ENCODE measurements at regions not wholly inside any gene's neighbourhood (a gene's known extent, or its start where the extent isn't known, plus 50 kb on each side); places are given as distances from the start of the nearest gene placed in this dataset.

DNA sequence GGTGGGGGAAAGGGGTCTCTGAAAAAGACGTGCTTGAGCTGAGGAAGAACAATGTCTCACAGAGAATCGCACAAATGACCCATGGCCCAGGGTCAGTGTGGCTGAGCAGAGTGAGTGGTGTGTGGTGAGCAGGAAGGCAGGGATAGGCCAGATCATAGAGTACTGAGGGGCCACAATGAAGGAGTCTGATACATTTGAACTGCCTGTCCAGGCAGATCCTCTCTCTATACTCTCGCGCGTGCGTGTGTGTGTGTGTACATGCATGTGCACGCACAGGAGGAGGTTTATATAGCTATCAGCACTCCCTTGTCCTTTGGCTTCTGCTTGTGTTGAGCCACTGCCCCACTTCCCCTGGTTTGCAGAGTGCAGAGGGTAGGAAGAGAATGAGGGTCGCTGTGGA lies 294.0 kb downstream of the ZNF608 start:
- no peaks in the 10 kb centered on the region for H3K79me2 ChIP-seq (ENCODE audit: insufficient read depth)
- no peak overlapping the region for H2AFZ ChIP-seq (ENCODE audit: low read depth)
- no peaks in the 10 kb centered on the region; a peak in 2 of 4 replicates for H3K4me1 ChIP-seq (ENCODE audit: control insufficient read depth in 1 of 2, insufficient read depth in 2 of 2, low read depth in 1 of 2, low read length in 1 of 2)
- no peak overlapping the region for H3K4me3 ChIP-seq (ENCODE audit: low read depth in 2 of 2, low read length in 1 of 2)
- CTCF ChIA-PET, result no interaction called here
- no peak overlapping the region for H3K4me2 ChIP-seq
- POLR2A ChIA-PET, result no interaction called here
- H3K9me3 ChIP-seq, result no peaks in the 10 kb centered on the region
- no peaks in the 10 kb centered on the region for H3K9me2 ChIP-seq
- no peak overlapping the region for H3K9ac ChIP-seq
- DNase-seq, result no peak
- no peaks in the 10 kb centered on the region for H3K36me3 ChIP-seq (replicated peaks in 1 of 2; ENCODE audit: control insufficient read depth in 1 of 2, insufficient read depth in 2 of 2, low read length in 1 of 2)
- H3K27me3 ChIP-seq (ENCODE audit: insufficient read depth), result no peaks in the 10 kb centered on the region
- WGBS (ENCODE audit: low lambda C conversion rate), result 59% methylated on average over 3 of the region's 8 CpGs
- no peak for TF ChIP-seq FOSL2 (IDR thresholded peaks at IDR 0.05; ENCODE audit: borderline replicate concordance, low read depth)
- TF ChIP-seq, protein P1, sequence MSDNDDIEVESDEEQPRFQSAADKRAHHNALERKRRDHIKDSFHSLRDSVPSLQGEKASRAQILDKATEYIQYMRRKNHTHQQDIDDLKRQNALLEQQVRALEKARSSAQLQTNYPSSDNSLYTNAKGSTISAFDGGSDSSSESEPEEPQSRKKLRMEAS (IDR thresholded peaks at IDR 0.05; ENCODE audit: low read depth), result no peak
- TF ChIP-seq SIN3A (IDR thresholded peaks at IDR 0.05; ENCODE audit: borderline replicate concordance, low read depth, low read length), result no peak
- TF ChIP-seq PBX3 (IDR thresholded peaks at IDR 0.05), result no peak
- TF ChIP-seq EZH2phosphoT487 (IDR thresholded peaks at IDR 0.05; ENCODE audit: borderline replicate concordance, low read depth), result no peak
- TF ChIP-seq ELF1 (IDR thresholded peaks at IDR 0.05), result no peak
- TF ChIP-seq RCOR1 (IDR thresholded peaks at IDR 0.05; ENCODE audit: low read length), result no peak
- no peak for TF ChIP-seq MXI1 (IDR thresholded peaks at IDR 0.05; ENCODE audit: low read depth, low read length)
- no peak for TF ChIP-seq FOXJ3 (CRISPR knock-in tag; IDR thresholded peaks at IDR 0.05)
- TF ChIP-seq, protein P2, sequence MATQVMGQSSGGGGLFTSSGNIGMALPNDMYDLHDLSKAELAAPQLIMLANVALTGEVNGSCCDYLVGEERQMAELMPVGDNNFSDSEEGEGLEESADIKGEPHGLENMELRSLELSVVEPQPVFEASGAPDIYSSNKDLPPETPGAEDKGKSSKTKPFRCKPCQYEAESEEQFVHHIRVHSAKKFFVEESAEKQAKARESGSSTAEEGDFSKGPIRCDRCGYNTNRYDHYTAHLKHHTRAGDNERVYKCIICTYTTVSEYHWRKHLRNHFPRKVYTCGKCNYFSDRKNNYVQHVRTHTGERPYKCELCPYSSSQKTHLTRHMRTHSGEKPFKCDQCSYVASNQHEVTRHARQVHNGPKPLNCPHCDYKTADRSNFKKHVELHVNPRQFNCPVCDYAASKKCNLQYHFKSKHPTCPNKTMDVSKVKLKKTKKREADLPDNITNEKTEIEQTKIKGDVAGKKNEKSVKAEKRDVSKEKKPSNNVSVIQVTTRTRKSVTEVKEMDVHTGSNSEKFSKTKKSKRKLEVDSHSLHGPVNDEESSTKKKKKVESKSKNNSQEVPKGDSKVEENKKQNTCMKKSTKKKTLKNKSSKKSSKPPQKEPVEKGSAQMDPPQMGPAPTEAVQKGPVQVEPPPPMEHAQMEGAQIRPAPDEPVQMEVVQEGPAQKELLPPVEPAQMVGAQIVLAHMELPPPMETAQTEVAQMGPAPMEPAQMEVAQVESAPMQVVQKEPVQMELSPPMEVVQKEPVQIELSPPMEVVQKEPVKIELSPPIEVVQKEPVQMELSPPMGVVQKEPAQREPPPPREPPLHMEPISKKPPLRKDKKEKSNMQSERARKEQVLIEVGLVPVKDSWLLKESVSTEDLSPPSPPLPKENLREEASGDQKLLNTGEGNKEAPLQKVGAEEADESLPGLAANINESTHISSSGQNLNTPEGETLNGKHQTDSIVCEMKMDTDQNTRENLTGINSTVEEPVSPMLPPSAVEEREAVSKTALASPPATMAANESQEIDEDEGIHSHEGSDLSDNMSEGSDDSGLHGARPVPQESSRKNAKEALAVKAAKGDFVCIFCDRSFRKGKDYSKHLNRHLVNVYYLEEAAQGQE (IDR thresholded peaks at IDR 0.05; ENCODE audit: low read depth, low read length), result no peak
- no peak for TF ChIP-seq RFX5 (IDR thresholded peaks at IDR 0.05; ENCODE audit: low read length)
- TF ChIP-seq RAD21 (IDR thresholded peaks at IDR 0.05; ENCODE audit: low read length), result no peak
- TF ChIP-seq JUND (IDR thresholded peaks at IDR 0.05), result no peak
- no peak for TF ChIP-seq GABPA (IDR thresholded peaks at IDR 0.05; ENCODE audit: low read depth)
- TF ChIP-seq USF2 (IDR thresholded peaks at IDR 0.05; ENCODE audit: borderline replicate concordance, low read depth, low read length), result no peak
- TF ChIP-seq YY1 (IDR thresholded peaks at IDR 0.05; ENCODE audit: low read depth), result no peak
- no peak for TF ChIP-seq FOXM1 (IDR thresholded peaks at IDR 0.05; ENCODE audit: low read depth)
- H3K27ac ChIP-seq (ENCODE audit: low read depth in 2 of 2, low read length in 1 of 2), result no peak overlapping the region
- H3F3A ChIP-seq (replicated peaks; ENCODE audit: insufficient read depth), result no peaks in the 10 kb centered on the region
- H4K20me1 ChIP-seq (ENCODE audit: insufficient read depth), result no peaks in the 10 kb centered on the region

Data from SK-N-SH (cell line).